Mesodermal cell (in vitro differentiated cells): ENCODE measurements at regions not wholly inside any gene's neighbourhood (a gene's known extent, or its start where the extent isn't known, plus 50 kb on each side); places are given as distances from the start of the nearest gene placed in this dataset.
"Not testable (repeated sequence)": the region's sequence is repeated elsewhere in the genome, so short reads cannot be mapped to it uniquely, and the experiment has no call there.

Experiments used
- H3K27ac ChIP-seq: 2 replicates; pipeline ENCODE4 v1.7.0; 2013; ENCODE audit warnings: mild to moderate bottlenecking, low read depth, low read length, moderate library complexity; ENCODE audit not compliant: severe bottlenecking
- H3K36me3 ChIP-seq: 2 replicates; pipeline ENCODE4 v1.7.1; 2013; ENCODE audit warnings: mild to moderate bottlenecking, low read length, moderate library complexity; ENCODE audit not compliant: control insufficient read depth, insufficient read depth
- H3K4me1 ChIP-seq: one replicate; pipeline ENCODE4 v1.7.1; 2013; ENCODE audit warnings: mild to moderate bottlenecking, low read length; ENCODE audit not compliant: insufficient read depth, control insufficient read depth, poor library complexity, severe bottlenecking
- H3K4me3 ChIP-seq: 2 replicates; pipeline ENCODE4 v1.7.0; 2013; ENCODE audit warnings: low read length, control low read depth, mild to moderate bottlenecking; ENCODE audit not compliant: insufficient read depth, poor library complexity, severe bottlenecking; ENCODE audit errors: extremely low read depth
- H3K9me3 ChIP-seq: 2 replicates; pipeline ENCODE4 v1.7.1; 2013; ENCODE audit warnings: mild to moderate bottlenecking, low read length, moderate library complexity; ENCODE audit not compliant: control insufficient read depth
- WGBS, 2 experiments: methylation state at CpG; one replicate each; pipeline ENCODE4 v1.1.5; 2013; ENCODE audit warnings: missing lambda C conversion rate in 2 of 2; ENCODE audit not compliant: insufficient coverage in 2 of 2; 5-methylcytosine and 5-hydroxymethylcytosine counted together

DNA sequence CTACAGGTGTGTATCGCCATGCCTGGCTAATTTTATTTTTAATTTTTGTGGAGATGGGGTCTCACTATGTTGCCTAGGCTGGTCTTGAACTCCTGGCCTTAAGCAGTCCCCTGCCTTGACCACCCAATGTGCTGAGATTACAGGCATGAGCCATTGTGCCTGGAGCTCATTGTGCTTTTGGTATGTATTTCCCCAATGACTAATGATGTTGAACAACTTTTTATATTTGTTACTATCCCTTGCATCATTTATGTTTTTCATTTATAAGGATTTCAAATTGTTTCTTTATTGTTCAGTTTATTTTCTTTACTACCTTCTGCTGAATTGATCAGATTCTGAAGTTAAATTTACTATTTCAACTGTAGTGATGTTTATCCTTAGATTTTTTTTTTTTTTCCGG lies 199.7 kb downstream of the CEP135 start:
- 100% methylated on average over 1 of the region's 2 CpGs; no CpG with 5 or more reads in 1 of the 2 experiments for WGBS, 2 experiments
- H3K9me3 ChIP-seq: no peaks in the 10 kb centered on the region

DNA sequence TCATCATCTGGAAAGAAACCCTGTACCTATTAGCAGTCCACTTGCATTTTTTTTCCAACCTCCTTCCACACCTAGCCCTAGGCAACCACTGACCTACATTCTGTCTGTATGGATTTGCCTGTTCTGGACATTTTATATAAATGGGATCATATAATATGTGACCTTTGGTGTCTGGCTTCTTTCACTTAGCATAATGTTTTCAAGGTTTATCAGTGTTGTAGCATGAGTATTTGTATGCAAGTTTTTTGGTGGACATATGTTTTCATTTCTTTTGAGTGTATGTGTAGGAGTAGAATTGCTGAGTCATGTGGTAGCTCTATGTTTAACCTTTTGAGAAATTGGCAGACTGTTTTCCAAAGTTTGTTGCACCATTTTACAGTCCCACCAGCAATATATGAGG lies 198.6 kb downstream of the CEP135 start:
- no peak overlapping the region for H3K27ac ChIP-seq
- H3K36me3 ChIP-seq: no peaks in the 10 kb centered on the region
- no peaks in the 10 kb centered on the region for H3K9me3 ChIP-seq
- H3K4me3 ChIP-seq: no peak overlapping the region
- H3K4me1 ChIP-seq: no peaks in the 10 kb centered on the region

More for the DNA sequence above, 199.7 kb downstream of the CEP135 start:
- no peaks in the 10 kb centered on the region for H3K4me1 ChIP-seq
- no peak overlapping the region for H3K27ac ChIP-seq
- H3K4me3 ChIP-seq: no peak overlapping the region
- H3K36me3 ChIP-seq: no peaks in the 10 kb centered on the region

DNA sequence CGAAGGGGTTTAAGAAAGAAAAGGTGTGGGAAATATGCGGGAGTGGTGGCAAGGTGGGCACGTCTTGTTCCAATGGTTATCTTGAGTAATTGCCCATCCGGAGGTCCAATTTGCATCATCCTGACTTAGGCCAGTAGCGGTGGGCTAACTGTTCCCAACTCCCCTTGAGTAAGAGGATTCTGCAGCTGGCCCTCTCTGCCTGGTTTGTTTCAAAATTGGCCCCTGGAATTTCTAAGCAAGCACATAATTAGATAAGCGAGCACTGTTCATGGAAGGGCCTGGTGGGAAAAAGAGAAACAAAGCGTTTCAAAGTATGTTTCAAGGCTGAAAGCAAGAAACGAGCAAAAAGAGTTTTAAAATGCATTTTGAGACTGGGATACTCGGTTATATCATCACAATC lies 198.2 kb downstream of the CEP135 start:
- Histone ChIP-seq H3K27ac (no peak overlapping the region), H3K36me3 (no peaks in the 10 kb centered on the region), H3K4me3 (no peak overlapping the region), H3K4me1 (no peaks in the 10 kb centered on the region), H3K9me3 (no peaks in the 10 kb centered on the region)
- 94 to 98% methylated on average over 8 to 9 of the region's 9 CpGs for WGBS, 2 experiments

- WGBS, 2 experiments: no CpG with 5 or more reads among the region's 1 CpG
- H3K9me3 ChIP-seq: no peaks in the 10 kb centered on the region
- no peaks in the 10 kb centered on the region for H3K4me1 ChIP-seq
- H3K27ac ChIP-seq: no peak overlapping the region
- no peak overlapping the region for H3K4me3 ChIP-seq
- no peaks in the 10 kb centered on the region for H3K36me3 ChIP-seq
These were observed 193.3 kb downstream of the CEP135 start for GRCh38 chr4:56142088-56142487.

GRCh38 chr4:56139241-56139827 lies 190.6 kb downstream of the CEP135 start:
- Histone ChIP-seq H3K27ac (no peak overlapping the region), H3K36me3 (no peaks in the 10 kb centered on the region)
- WGBS, 2 experiments: 71 to 100% methylated on average over 1 of the region's 1 CpG

DNA sequence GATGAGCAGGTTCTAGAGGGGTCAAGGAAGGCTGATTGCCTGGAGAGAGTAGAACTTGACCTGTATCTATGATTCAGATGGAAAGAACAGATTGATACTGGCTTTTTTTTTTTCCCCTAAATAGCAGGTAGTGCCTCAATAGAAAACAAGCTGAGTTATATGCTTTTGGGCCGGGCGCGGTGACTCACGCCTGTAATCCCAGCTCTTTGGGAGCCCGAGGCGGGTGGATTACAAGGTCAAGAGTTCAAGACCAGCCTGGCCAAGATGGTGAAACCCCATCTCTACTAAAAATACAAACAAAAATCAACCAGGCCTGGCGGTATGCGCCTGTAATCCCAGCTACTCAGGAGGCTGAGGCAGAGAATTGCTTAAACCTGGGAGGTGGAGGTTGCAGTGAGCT lies 186.1 kb downstream of the CEP135 start:
- H3K4me1 ChIP-seq, H3K9me3 ChIP-seq, H3K36me3 ChIP-seq, H3K4me3 ChIP-seq, H3K27ac ChIP-seq: not testable (repeated sequence)
- 78 to 98% methylated on average over 5 to 6 of the region's 8 CpGs for WGBS, 2 experiments

More at GRCh38 chr4:56139241-56139827, 190.6 kb downstream of the CEP135 start:
- no peaks in the 10 kb centered on the region for H3K9me3 ChIP-seq
- H3K4me1 ChIP-seq: no peaks in the 10 kb centered on the region
- H3K4me3 ChIP-seq: no peak overlapping the region

GRCh38 chr4:56134266-56134665 lies 185.5 kb downstream of the CEP135 start:
- Histone ChIP-seq H3K4me3 (no peak overlapping the region), H3K4me1 (no peaks in the 10 kb centered on the region), H3K9me3 (no peaks in the 10 kb centered on the region), H3K27ac (peak overlapping the region; percentile 8), H3K36me3 (no peaks in the 10 kb centered on the region)
- 62% methylated on average over 2 of the region's 2 CpGs; no CpG with 5 or more reads in 1 of the 2 experiments for WGBS, 2 experiments

DNA sequence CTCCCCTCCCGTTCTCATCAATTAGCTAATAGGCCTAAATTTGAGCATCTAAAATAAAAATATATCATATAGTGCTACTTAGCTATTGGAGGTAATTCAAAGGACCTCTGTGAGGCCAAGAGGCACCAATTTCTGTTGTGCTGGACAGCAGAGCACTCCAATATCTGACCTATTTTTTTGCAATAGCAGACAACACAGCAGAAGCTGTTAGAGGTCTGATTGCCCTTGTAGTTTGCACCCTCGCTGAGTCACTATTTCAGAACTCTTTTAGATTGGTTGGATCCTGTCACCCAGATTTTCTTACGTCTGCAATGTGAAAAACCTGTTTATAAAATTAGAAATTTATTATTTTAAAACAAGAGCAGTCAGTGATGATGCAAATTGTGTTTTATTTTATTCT lies 184.1 kb downstream of the CEP135 start:
- no peaks in the 10 kb centered on the region for H3K9me3 ChIP-seq
- H3K4me3 ChIP-seq: no peak overlapping the region
- no peaks in the 10 kb centered on the region for H3K4me1 ChIP-seq
- WGBS, 2 experiments: 86 to 100% methylated on average over 1 of the region's 3 CpGs
- H3K27ac ChIP-seq: no peak overlapping the region
- H3K36me3 ChIP-seq: no peaks in the 10 kb centered on the region

DNA sequence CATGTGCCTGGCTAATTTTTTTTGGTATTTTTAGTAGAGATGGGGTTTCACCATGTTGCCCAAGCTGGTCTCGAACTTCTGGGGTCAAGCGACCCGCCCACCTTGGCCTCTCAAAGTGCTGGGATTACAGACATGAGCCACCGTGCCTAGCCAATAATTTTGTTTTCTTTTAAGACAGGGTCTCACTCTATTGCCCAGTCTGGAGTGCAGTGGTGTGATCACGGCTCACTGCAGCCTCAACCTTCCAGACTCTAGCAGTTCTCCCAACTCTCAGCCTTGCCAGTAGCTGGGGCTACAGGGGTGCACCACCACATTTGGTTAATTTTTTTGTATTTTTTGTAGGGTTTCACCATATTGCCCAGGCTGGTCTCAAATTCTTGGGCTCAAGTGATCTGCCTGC lies 183.4 kb downstream of the CEP135 start:
- H3K27ac ChIP-seq, H3K4me3 ChIP-seq, H3K4me1 ChIP-seq, H3K9me3 ChIP-seq, H3K36me3 ChIP-seq: not testable (repeated sequence)
- 66 to 78% methylated on average over 4 to 5 of the region's 5 CpGs for WGBS, 2 experiments

DNA sequence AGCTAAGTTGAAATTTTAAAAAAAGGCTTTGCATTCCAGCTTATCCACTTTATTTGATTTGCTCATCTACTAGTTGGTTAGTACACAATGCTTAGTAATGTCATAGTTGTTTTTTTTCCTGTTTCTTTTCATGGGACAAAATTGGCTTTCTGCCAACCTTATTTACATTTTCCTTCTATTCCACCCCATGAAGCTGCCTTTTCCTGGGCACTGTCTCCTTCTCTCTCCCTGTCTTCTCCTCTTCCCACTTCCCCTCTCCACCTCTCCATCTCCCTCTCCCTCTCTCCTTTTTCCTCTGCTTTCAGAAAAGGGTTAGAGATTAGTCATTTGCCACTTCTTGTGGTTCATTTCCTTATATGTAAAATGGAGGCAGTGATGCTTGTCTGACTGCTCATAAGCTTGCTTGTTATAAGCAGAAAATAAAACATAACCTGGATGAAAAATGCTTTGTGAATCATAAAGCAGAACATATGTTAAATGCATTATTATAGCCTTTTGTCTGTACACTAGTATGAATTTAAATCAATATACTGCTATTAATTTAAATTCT lies 181.9 kb downstream of the CEP135 start:
- Histone ChIP-seq H3K4me3 (no peak overlapping the region), H3K27ac (no peak overlapping the region), H3K4me1 (no peaks in the 10 kb centered on the region), H3K36me3 (no peaks in the 10 kb centered on the region), H3K9me3 (no peaks in the 10 kb centered on the region)

DNA sequence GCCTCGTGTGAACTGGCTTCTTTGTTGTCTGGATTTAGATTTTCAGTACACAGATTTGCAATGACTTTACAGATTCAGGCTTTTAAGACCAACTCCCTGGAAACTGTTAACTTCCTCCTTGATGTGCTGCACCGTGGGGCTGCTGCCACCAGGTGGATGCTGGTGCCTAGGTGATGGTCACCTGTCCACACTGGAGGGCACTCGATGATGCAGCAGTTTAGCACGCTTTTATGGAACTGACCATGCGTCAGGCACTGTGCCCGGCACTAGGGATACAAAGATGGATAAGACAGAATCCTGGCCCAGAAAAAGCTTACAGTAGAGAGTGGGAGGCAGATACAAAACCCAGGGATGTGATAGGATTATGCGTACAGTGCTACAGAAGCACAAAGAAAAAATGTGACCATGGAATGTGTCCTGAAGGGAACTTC lies 180.7 kb downstream of the CEP135 start:
- Histone ChIP-seq H3K4me3 (no peak overlapping the region), H3K9me3 (no peaks in the 10 kb centered on the region), H3K36me3 (no peaks in the 10 kb centered on the region), H3K27ac (no peak overlapping the region), H3K4me1 (no peaks in the 10 kb centered on the region)
- WGBS, 2 experiments: 84 to 88% methylated on average over 6 to 7 of the region's 7 CpGs
